GM23338 (cell line): ENCODE measurements at regions not wholly inside any gene's neighbourhood (a gene's known extent, or its start where the extent isn't known, plus 50 kb on each side); places are given as distances from the start of the nearest gene placed in this dataset.

Experiments
- ATAC-seq: fragments of 200-7000 bp; cut with Tn5 transposase; 3 replicates; pipeline ENCODE4 v1.9.1; 2020
- DNase-seq: peaks from one replicate; pipeline ENCODE4 v3.0.0-alpha.2; 2015; ENCODE audit warnings: low spot score
- H2AFZ ChIP-seq: fragments of 200-600 bp; sonication (generic); 2 replicates; pipeline ENCODE4 v1.8.0; 2016; ENCODE audit warnings: antibody characterized with exemption, mild to moderate bottlenecking, moderate library complexity
- H3F3A ChIP-seq: fragments of 200-600 bp; sonication (generic); replicated peaks from 2 replicates; pipeline ENCODE4 v1.8.0; 2017; ENCODE audit warnings: antibody characterized with exemption, mixed run types, low read depth
- H3K27ac ChIP-seq: fragments of 200-600 bp; sonication (generic); 2 replicates; pipeline ENCODE4 v1.6.1; 2016; ENCODE audit warnings: low read depth
- H3K27me3 ChIP-seq: fragments of 200-600 bp; sonication (generic); 2 replicates; pipeline ENCODE4 v1.8.0; 2016; ENCODE audit warnings: mild to moderate bottlenecking, mixed run types, moderate library complexity; ENCODE audit not compliant: insufficient read depth
- H3K36me3 ChIP-seq: fragments of 200-600 bp; sonication (generic); 2 replicates; pipeline ENCODE4 v1.8.0; 2016; ENCODE audit warnings: mild to moderate bottlenecking; ENCODE audit not compliant: insufficient read depth
- H3K4me1 ChIP-seq: fragments of 200-600 bp; sonication (generic); 2 replicates; pipeline ENCODE4 v1.8.0; 2016; ENCODE audit warnings: mild to moderate bottlenecking, moderate library complexity; ENCODE audit not compliant: insufficient read depth
- H3K4me2 ChIP-seq: fragments of 200-600 bp; sonication (generic); 2 replicates; pipeline ENCODE4 v1.7.1; 2017; ENCODE audit warnings: mixed run types
- H3K4me3 ChIP-seq: fragments of 200-600 bp; sonication (generic); 2 replicates; pipeline ENCODE4 v1.6.1; 2016; ENCODE audit warnings: mixed run types
- H3K79me2 ChIP-seq: fragments of 200-600 bp; sonication (generic); replicated peaks from 2 replicates; pipeline ENCODE4 v1.8.0; 2017; ENCODE audit warnings: mild to moderate bottlenecking; ENCODE audit not compliant: insufficient read depth
- H3K9me2 ChIP-seq: fragments of 200-600 bp; sonication (generic); 2 replicates; pipeline ENCODE4 v1.8.0; 2017; ENCODE audit not compliant: insufficient read depth
- H4K20me1 ChIP-seq: fragments of 200-600 bp; sonication (generic); replicated peaks from 2 replicates; pipeline ENCODE4 v1.8.0; 2017; ENCODE audit warnings: mild to moderate bottlenecking; ENCODE audit not compliant: insufficient read depth
- H3K27ac Mint-ChIP-seq: 2 replicates; pipeline ENCODE4 v1.8.0; 2020; ENCODE audit warnings: inconsistent platforms, mild to moderate bottlenecking, moderate library complexity, mixed read lengths
- H3K27me3 Mint-ChIP-seq: 3 replicates; pipeline ENCODE4 v1.8.0; 2022; ENCODE audit warnings: low read depth, mild to moderate bottlenecking, moderate library complexity, mixed read lengths, inconsistent platforms; ENCODE audit not compliant: insufficient read depth, poor library complexity
- H3K36me3 Mint-ChIP-seq: 3 replicates; pipeline ENCODE4 v1.8.0; 2021; ENCODE audit warnings: low read depth, mild to moderate bottlenecking, inconsistent platforms, moderate library complexity, mixed read lengths
- H3K4me1 Mint-ChIP-seq: 3 replicates; pipeline ENCODE4 v1.8.0; 2020; ENCODE audit warnings: mild to moderate bottlenecking, inconsistent platforms, mixed read lengths
- H3K4me3 Mint-ChIP-seq: 3 replicates; pipeline ENCODE4 v1.8.0; 2021; ENCODE audit warnings: moderate library complexity, mild to moderate bottlenecking, inconsistent platforms, mixed read lengths
- H3K9me3 Mint-ChIP-seq: 3 replicates; pipeline ENCODE4 v1.8.0; 2020; ENCODE audit warnings: moderate library complexity, mild to moderate bottlenecking, inconsistent platforms, mixed read lengths
- ETS1 ChIP-seq: IDR thresholded peaks from 2 replicates; pipeline ENCODE4 v1.6.1; 2016; ENCODE audit warnings: antibody characterized with exemption
- EZH2 ChIP-seq: fragments of 200-600 bp; sonication (generic); IDR thresholded peaks from one replicate; pipeline ENCODE4 v1.8.0; 2017; ENCODE audit warnings: antibody characterized with exemption, mild to moderate bottlenecking, low read depth; ENCODE audit not compliant: unreplicated experiment
- EZH2phosphoT487 ChIP-seq: fragments of 200-600 bp; sonication (generic); IDR thresholded peaks from one replicate; pipeline ENCODE4 v1.8.1; 2018; ENCODE audit warnings: antibody characterized with exemption; ENCODE audit not compliant: unreplicated experiment
- JUNB ChIP-seq: IDR thresholded peaks from one replicate; pipeline ENCODE4 v1.6.1; 2016; ENCODE audit warnings: antibody characterized with exemption; ENCODE audit not compliant: unreplicated experiment
- POLR2AphosphoS5 ChIP-seq: IDR thresholded peaks from 2 replicates; pipeline ENCODE4 v1.6.1; 2016; ENCODE audit warnings: antibody characterized with exemption, low read depth
- REST ChIP-seq: IDR thresholded peaks from one replicate; pipeline ENCODE4 v1.6.1; 2018; ENCODE audit warnings: antibody characterized with exemption; ENCODE audit not compliant: unreplicated experiment
- ZNF114 ChIP-seq: fragments of 250-450 bp; sonication (Bioruptor Pico); IDR thresholded peaks from 2 replicates; pipeline ENCODE4 v1.5.0; 2020; ENCODE audit warnings: mild to moderate bottlenecking, moderate library complexity
- ZNF462 ChIP-seq: fragments of 250-450 bp; sonication (Bioruptor Pico); IDR thresholded peaks from 2 replicates; pipeline ENCODE4 v1.5.0; 2020; ENCODE audit warnings: mild to moderate bottlenecking, moderate library complexity

DNA sequence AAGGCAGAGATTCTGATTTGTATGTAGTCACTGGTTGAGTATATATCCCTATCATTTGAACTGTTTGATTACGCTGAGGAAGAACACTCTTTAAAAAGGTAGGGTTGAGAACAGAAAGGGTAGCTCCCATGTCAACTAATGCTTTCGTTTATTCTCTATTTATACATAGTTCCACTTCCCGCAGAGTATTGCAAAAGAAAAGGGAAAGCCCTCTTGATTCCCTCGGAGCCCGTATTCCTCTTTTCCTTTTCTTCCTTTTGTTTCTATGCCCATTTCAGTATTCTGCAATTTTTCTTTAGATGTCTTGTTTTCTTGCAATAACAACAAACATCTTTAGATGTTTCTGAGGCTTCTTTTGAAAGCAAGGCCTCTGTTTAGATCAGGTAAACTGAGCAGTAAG is 78.2 kb downstream of the DNTTIP2 start (continued):
- no peak for TF ChIP-seq ETS1

DNA sequence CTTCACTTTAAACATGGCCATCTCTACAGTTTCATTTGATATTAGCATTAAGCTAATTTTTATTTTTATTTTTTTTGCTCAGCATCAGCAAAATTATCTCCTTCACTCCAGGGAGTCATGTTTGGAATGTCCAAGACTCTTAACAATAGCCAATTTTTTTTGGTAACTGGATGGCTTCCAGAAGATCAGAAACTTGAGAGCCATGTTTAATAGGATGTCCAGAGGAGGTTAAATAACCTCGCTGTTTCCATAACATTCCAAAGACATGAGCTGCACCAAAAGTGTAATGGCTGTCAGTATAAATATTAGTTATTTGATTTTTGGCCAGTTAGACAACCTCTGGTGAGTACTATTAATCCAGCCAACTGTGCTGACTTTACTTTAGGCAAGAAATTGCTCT is 80.7 kb downstream of the DNTTIP2 start:
- peaks cover 8% of the 10 kb centered on the region; the same call in 1 of the 2 replicates for H3K9me2 ChIP-seq
- Mint-ChIP-seq H3K27ac (no peak overlapping the region), H3K36me3 (peaks cover 3% of the 10 kb centered on the region; the same call in 1 of the 3 replicates), H3K4me3 (no peak overlapping the region), H3K4me1 (peaks cover 3% of the 10 kb centered on the region; the same call in 1 of the 3 replicates), H3K9me3 (peaks cover 4% of the 10 kb centered on the region; the same call in 1 of the 3 replicates), H3K27me3 (no peaks in the 10 kb centered on the region)
- no peaks in the 10 kb centered on the region for H3K79me2 ChIP-seq
- TF ChIP-seq POLR2AphosphoS5 (no peak), ZNF114 (CRISPR knock-in tag) (no peak), JUNB (no peak), REST (no peak), EZH2 (no peak), EZH2phosphoT487 (no peak), ZNF462 (no peak)
- no peak overlapping the region for H3K4me2 ChIP-seq
- no peaks in the 10 kb centered on the region for H4K20me1 ChIP-seq
- no peaks in the 10 kb centered on the region for H3K36me3 ChIP-seq
- no peak for ATAC-seq
- no peaks in the 10 kb centered on the region for H3K27me3 ChIP-seq
- no peak overlapping the region for H2AFZ ChIP-seq
- no peaks in the 10 kb centered on the region for H3F3A ChIP-seq
- H3K4me3 ChIP-seq: no peak overlapping the region
- no peaks in the 10 kb centered on the region; the same call in 1 of the 2 replicates for H3K4me1 ChIP-seq
- DNase-seq: no peak
- H3K27ac ChIP-seq: no peak overlapping the region
